Motor neuron (in vitro differentiated cells): ENCODE measurements at regions not wholly inside any gene's neighbourhood (a gene's known extent, or its start where the extent isn't known, plus 50 kb on each side); places are given as distances from the start of the nearest gene placed in this dataset.

ENCODE experiments used
- ATAC-seq, 8 experiments: fragments of 200-7000 bp; cut with Tn5 transposase; replicated peaks in 6 of 8; 2 replicates each; pipeline ENCODE4 v1.8.0; 2021; ENCODE audit warnings: mild to moderate bottlenecking in 8 of 8, moderate library complexity in 8 of 8
- H3K27ac ChIP-seq, 2 donors: fragments of 250-450 bp; sonication (Bioruptor Pico); 2 replicates each; pipeline ENCODE4 v1.9.0; 2021; ENCODE audit warnings: antibody characterized with exemption in 2 of 2, mild to moderate bottlenecking in 2 of 2, moderate library complexity in 1 of 2
- H3K4me1 ChIP-seq, 2 donors: fragments of 250-450 bp; sonication (Bioruptor Pico); replicated peaks in 1 of 2; 2 replicates each; pipeline ENCODE4 v1.6.1; 2021; ENCODE audit warnings: antibody characterized with exemption in 2 of 2, mild to moderate bottlenecking in 2 of 2, moderate library complexity in 1 of 2
- H3K4me3 ChIP-seq, 5 donors: fragments of 250-450 bp; sonication (Bioruptor Pico); 2 replicates each; pipeline ENCODE4 v1.9.0; 2021; ENCODE audit warnings: antibody characterized with exemption in 5 of 5, mild to moderate bottlenecking in 5 of 5, moderate library complexity in 4 of 5
- WGBS, 10 experiments: fragments of 450-650 bp; shearing (Covaris generic); methylation state at CpG; one replicate each; pipeline ENCODE4 v1.0.0; 2022; 5-methylcytosine and 5-hydroxymethylcytosine counted together
- in situ Hi-C, 9 experiments: fragments of 400-800 bp; cut with MboI; loops; one replicate each; pipeline ENCODE4 v1.15.0; 2021; ENCODE audit warnings: low sequenced_read_pairs in 9 of 9, low pct_unique_long_range_greater_than_20kb in 2 of 9; ENCODE audit not compliant: unreplicated experiment in 9 of 9

GRCh38 chr16:73697336-73697735 is 599.3 kb upstream of the PSMD7 start:
- Histone ChIP-seq H3K4me3 (no peak overlapping the region), H3K4me1 (peaks cover 5 to 18% of the 10 kb centered on the region in 2 donors), H3K27ac (no peak overlapping the region)
- in situ Hi-C loops: no loop called here
- no peak for ATAC-seq

GRCh38 chr16:73692861-73693260 is 603.8 kb upstream of the PSMD7 start:
- H3K4me1 ChIP-seq: peaks cover 3 to 5% of the 10 kb centered on the region in 2 donors
- in situ Hi-C loops: no loop called here
- no peak overlapping the region for H3K27ac ChIP-seq
- WGBS, 10 experiments: 0 to 100% (median 93%) methylated on average over 1 to 3 of the region's 3 CpGs
- no peak for ATAC-seq
- no peak overlapping the region for H3K4me3 ChIP-seq

- no peak for ATAC-seq
- in situ Hi-C loops: no loop called here
- Histone ChIP-seq H3K27ac (no peak overlapping the region), H3K4me1 (no peaks in the 10 kb centered on the region), H3K4me3 (no peak overlapping the region)
- 0 to 100% (median 54%) methylated on average over 1 to 2 of the region's 2 CpGs; no CpG with 5 or more reads in 4 of the 10 experiments for WGBS, 10 experiments
These were observed 612.8 kb upstream of the PSMD7 start for GRCh38 chr16:73683804-73684203.

- H3K4me1 ChIP-seq: peaks cover 0 to 9% of the 10 kb centered on the region in 2 donors
- 5 to 100% (median 75%) methylated on average over 1 to 3 of the region's 3 CpGs; no CpG with 5 or more reads in 1 of the 10 experiments for WGBS, 10 experiments
- no peak overlapping the region for H3K4me3 ChIP-seq
- ATAC-seq: no peak
- no peak overlapping the region for H3K27ac ChIP-seq
- in situ Hi-C loops: no loop called here
These were observed 624.2 kb upstream of the ZFHX3 start for GRCh38 chr16:73672135-73672534.

GRCh38 chr16:73670836-73671820 is 623.2 kb upstream of the ZFHX3 start:
- Histone ChIP-seq H3K27ac (no peak overlapping the region), H3K4me1 (peaks cover 0 to 9% of the 10 kb centered on the region in 2 donors), H3K4me3 (peak overlapping the region in 2 of 5 donors; percentile 11 to 12)
- in situ Hi-C loops: no loop called here
- 7 to 91% (median 22%) methylated on average over 1 to 11 of the region's 11 CpGs for WGBS, 10 experiments
- ATAC-seq: peak in 6 of 8 experiments; percentile 34 to 84 (median 50)

- Histone ChIP-seq H3K4me1 (peaks cover 0 to 9% of the 10 kb centered on the region in 2 donors), H3K27ac (no peak overlapping the region), H3K4me3 (no peak overlapping the region)
- in situ Hi-C loops: no loop called here
- ATAC-seq: no peak
- WGBS, 10 experiments: 14 to 98% (median 87%) methylated on average over 1 to 4 of the region's 4 CpGs
These were observed 621.8 kb upstream of the ZFHX3 start for GRCh38 chr16:73669535-73670274.

GRCh38 chr16:73663720-73664119 is 615.8 kb upstream of the ZFHX3 start:
- H3K27ac ChIP-seq: no peak overlapping the region
- WGBS, 10 experiments: 0 to 100% (median 39%) methylated on average over 1 to 2 of the region's 2 CpGs; no CpG with 5 or more reads in 2 of the 10 experiments
- peaks cover 4 to 6% of the 10 kb centered on the region in 2 donors for H3K4me1 ChIP-seq
- in situ Hi-C loops: no loop called here
- no peak for ATAC-seq
- H3K4me3 ChIP-seq: no peak overlapping the region

GRCh38 chr16:73636196-73636595 is 588.3 kb upstream of the ZFHX3 start:
- H3K4me3 ChIP-seq: no peak overlapping the region
- in situ Hi-C loops: no loop called here
- no peaks in the 10 kb centered on the region for H3K4me1 ChIP-seq
- 5 to 100% (median 58%) methylated on average over 1 to 2 of the region's 2 CpGs; no CpG with 5 or more reads in 2 of the 10 experiments for WGBS, 10 experiments
- H3K27ac ChIP-seq: no peak overlapping the region
- ATAC-seq: no peak

- in situ Hi-C loops: no loop called here
- peaks cover 4 to 31% of the 10 kb centered on the region in 2 donors for H3K4me1 ChIP-seq
- peak overlapping the region in 1 of 2 donors; percentile 36 for H3K27ac ChIP-seq
- no peak overlapping the region for H3K4me3 ChIP-seq
- peak in 5 of 8 experiments; percentile 84 to 97 (median 93) for ATAC-seq
- WGBS, 10 experiments: 31 to 70% (median 53%) methylated on average over 1 to 8 of the region's 8 CpGs; no CpG with 5 or more reads in 2 of the 10 experiments
These were observed 581.1 kb upstream of the ZFHX3 start for GRCh38 chr16:73629011-73629410.

GRCh38 chr16:73617738-73618137 is 569.8 kb upstream of the ZFHX3 start:
- peak in 5 of 8 experiments; percentile 36 to 83 (median 76) for ATAC-seq
- in situ Hi-C loops: no loop called here
- H3K4me3 ChIP-seq: no peak overlapping the region
- 0 to 100% (median 43%) methylated on average over 1 to 3 of the region's 4 CpGs; no CpG with 5 or more reads in 2 of the 10 experiments for WGBS, 10 experiments
- peaks cover 37 to 58% of the 10 kb centered on the region in 2 donors for H3K4me1 ChIP-seq
- peak overlapping the region in 1 of 2 donors; percentile 61 for H3K27ac ChIP-seq

- H3K4me1 ChIP-seq: peaks cover 42 to 67% of the 10 kb centered on the region in 2 donors
- ATAC-seq: peak in 6 of 8 experiments; percentile 35 to 68 (median 48)
- in situ Hi-C loops: no loop called here
- peak overlapping the region in 1 of 2 donors; percentile 61 for H3K27ac ChIP-seq
- 0 to 45% (median 14%) methylated on average over 1 to 6 of the region's 6 CpGs; no CpG with 5 or more reads in 1 of the 10 experiments for WGBS, 10 experiments
- no peak overlapping the region for H3K4me3 ChIP-seq
These were observed 568.8 kb upstream of the ZFHX3 start for GRCh38 chr16:73616770-73617169.

GRCh38 chr16:73616166-73616753 is 568.3 kb upstream of the ZFHX3 start:
- no peak overlapping the region for H3K4me3 ChIP-seq
- H3K4me1 ChIP-seq: peaks cover 45 to 72% of the 10 kb centered on the region in 2 donors
- peak overlapping the region in 1 of 2 donors; percentile 15 for H3K27ac ChIP-seq
- 0 to 100% (median 59%) methylated on average over 1 to 5 of the region's 5 CpGs for WGBS, 10 experiments
- ATAC-seq: peak in 6 of 8 experiments; percentile 19 to 90 (median 28)
- in situ Hi-C loops: no loop called here
